ENCODE measurements at regions not wholly inside any gene's neighbourhood (a gene's known extent, or its start where the extent isn't known, plus 50 kb on each side); places are given as distances from the start of the nearest gene placed in this dataset.

GRCh38 chr18:73150199-73150598 lies 282.4 kb upstream of the NETO1 start:
- Histone ChIP-seq H3K9me3 (ENCODE audit: control insufficient read depth, low read length) (no peaks in the 10 kb centered on the region), H3K36me3 (ENCODE audit: control insufficient read depth in 1 of 2, insufficient read depth in 2 of 2, low read length in 1 of 2) (no peaks in the 10 kb centered on the region), H3K4me1 (ENCODE audit: control insufficient read depth in 1 of 2, insufficient read depth in 2 of 2, low read length in 2 of 2) (no peaks in the 10 kb centered on the region), H3K4me3 (ENCODE audit: low read length in 2 of 2) (no peak overlapping the region), H3K27ac (ENCODE audit: low read depth in 1 of 2, low read length in 2 of 2) (no peak overlapping the region), H3K27me3 (ENCODE audit: control insufficient read depth in 1 of 2, insufficient read depth in 2 of 2, low read length in 1 of 2) (no peaks in the 10 kb centered on the region)
- intact Hi-C loops (cut with DNase I) = no loop called here
- DNase-seq (no peak), ATAC-seq (ENCODE audit: low FRiP score) (no peak)

- H3K27me3 ChIP-seq (ENCODE audit: control insufficient read depth in 1 of 2, insufficient read depth in 2 of 2, low read length in 1 of 2) = no peaks in the 10 kb centered on the region
- intact Hi-C loops (cut with DNase I) = no loop called here
- DNase-seq (no peak), ATAC-seq (ENCODE audit: low FRiP score) (no peak)
- H3K9me3 ChIP-seq (ENCODE audit: control insufficient read depth, low read length) = no peaks in the 10 kb centered on the region
- WGBS, 2 donors = 67 to 70% methylated on average over 3 of the region's 3 CpGs
- H3K36me3 ChIP-seq (ENCODE audit: control insufficient read depth in 1 of 2, insufficient read depth in 2 of 2, low read length in 1 of 2) = no peaks in the 10 kb centered on the region
- no peaks in the 10 kb centered on the region for H3K4me1 ChIP-seq (ENCODE audit: control insufficient read depth in 1 of 2, insufficient read depth in 2 of 2, low read length in 2 of 2)
- H3K4me3 ChIP-seq (ENCODE audit: low read length in 2 of 2) = no peak overlapping the region
- no peak overlapping the region for H3K27ac ChIP-seq (ENCODE audit: low read depth in 1 of 2, low read length in 2 of 2)
These were observed 279.8 kb upstream of the NETO1 start for GRCh38 chr18:73147590-73147989.

- WGBS, 2 donors = 88 to 91% methylated on average over 1 of the region's 1 CpG
These were observed 276.2 kb upstream of the NETO1 start for GRCh38 chr18:73144030-73144429.

GRCh38 chr18:73136134-73136533 lies 268.3 kb upstream of the NETO1 start:
- ATAC-seq (ENCODE audit: low FRiP score) (no peak), DNase-seq (no peak)

More at GRCh38 chr18:73144030-73144429, 276.2 kb upstream of the NETO1 start:
- ATAC-seq (ENCODE audit: low FRiP score) = no peak
- Histone ChIP-seq H3K27me3 (ENCODE audit: control insufficient read depth in 1 of 2, insufficient read depth in 2 of 2, low read length in 1 of 2) (no peaks in the 10 kb centered on the region), H3K9me3 (ENCODE audit: control insufficient read depth, low read length) (no peaks in the 10 kb centered on the region), H3K27ac (ENCODE audit: low read depth in 1 of 2, low read length in 2 of 2) (no peak overlapping the region), H3K36me3 (ENCODE audit: control insufficient read depth in 1 of 2, insufficient read depth in 2 of 2, low read length in 1 of 2) (no peaks in the 10 kb centered on the region), H3K4me1 (ENCODE audit: control insufficient read depth in 1 of 2, insufficient read depth in 2 of 2, low read length in 2 of 2) (no peaks in the 10 kb centered on the region), H3K4me3 (ENCODE audit: low read length in 2 of 2) (no peak overlapping the region)
- intact Hi-C loops (cut with DNase I) = no loop called here
- no peak for DNase-seq

GRCh38 chr18:73124175-73124574 lies 256.4 kb upstream of the NETO1 start:
- ATAC-seq (ENCODE audit: low FRiP score) (no peak), DNase-seq (no peak)
- H3K27me3 ChIP-seq (ENCODE audit: control insufficient read depth in 1 of 2, insufficient read depth in 2 of 2, low read length in 1 of 2) = no peaks in the 10 kb centered on the region
- H3K4me3 ChIP-seq (ENCODE audit: low read length in 2 of 2) = no peak overlapping the region
- no peaks in the 10 kb centered on the region for H3K4me1 ChIP-seq (ENCODE audit: control insufficient read depth in 1 of 2, insufficient read depth in 2 of 2, low read length in 2 of 2)
- 65 to 74% methylated on average over 2 of the region's 2 CpGs for WGBS, 2 donors
- H3K9me3 ChIP-seq (ENCODE audit: control insufficient read depth, low read length) = no peaks in the 10 kb centered on the region
- intact Hi-C loops (cut with DNase I) = no loop called here
- H3K36me3 ChIP-seq (ENCODE audit: control insufficient read depth in 1 of 2, insufficient read depth in 2 of 2, low read length in 1 of 2) = no peaks in the 10 kb centered on the region
- no peak overlapping the region for H3K27ac ChIP-seq (ENCODE audit: low read depth in 1 of 2, low read length in 2 of 2)

More at GRCh38 chr18:73136134-73136533, 268.3 kb upstream of the NETO1 start:
- H3K4me1 ChIP-seq (ENCODE audit: control insufficient read depth in 1 of 2, insufficient read depth in 2 of 2, low read length in 2 of 2) = no peaks in the 10 kb centered on the region
- H3K27ac ChIP-seq (ENCODE audit: low read depth in 1 of 2, low read length in 2 of 2) = no peak overlapping the region
- intact Hi-C loops (cut with DNase I) = no loop called here
- no peaks in the 10 kb centered on the region for H3K9me3 ChIP-seq (ENCODE audit: control insufficient read depth, low read length)
- no peak overlapping the region for H3K4me3 ChIP-seq (ENCODE audit: low read length in 2 of 2)
- H3K27me3 ChIP-seq (ENCODE audit: control insufficient read depth in 1 of 2, insufficient read depth in 2 of 2, low read length in 1 of 2) = no peaks in the 10 kb centered on the region
- 54 to 59% methylated on average over 2 of the region's 2 CpGs for WGBS, 2 donors
- H3K36me3 ChIP-seq (ENCODE audit: control insufficient read depth in 1 of 2, insufficient read depth in 2 of 2, low read length in 1 of 2) = no peaks in the 10 kb centered on the region

- WGBS, 2 donors = 85 to 91% methylated on average over 1 of the region's 1 CpG
- intact Hi-C loops (cut with DNase I) = no loop called here
- DNase-seq = no peak
- H3K4me3 ChIP-seq (ENCODE audit: low read length in 2 of 2) = no peak overlapping the region
- no peak overlapping the region for H3K27ac ChIP-seq (ENCODE audit: low read depth in 1 of 2, low read length in 2 of 2)
- H3K36me3 ChIP-seq (ENCODE audit: control insufficient read depth in 1 of 2, insufficient read depth in 2 of 2, low read length in 1 of 2) = no peaks in the 10 kb centered on the region
- no peak for ATAC-seq (ENCODE audit: low FRiP score)
- no peaks in the 10 kb centered on the region for H3K4me1 ChIP-seq (ENCODE audit: control insufficient read depth in 1 of 2, insufficient read depth in 2 of 2, low read length in 2 of 2)
- H3K27me3 ChIP-seq (ENCODE audit: control insufficient read depth in 1 of 2, insufficient read depth in 2 of 2, low read length in 1 of 2) = no peaks in the 10 kb centered on the region
- no peaks in the 10 kb centered on the region for H3K9me3 ChIP-seq (ENCODE audit: control insufficient read depth, low read length)
These were observed 253.4 kb upstream of the NETO1 start for GRCh38 chr18:73121207-73121606.

GRCh38 chr18:73120626-73121025 lies 252.8 kb upstream of the NETO1 start:
- intact Hi-C loops (cut with DNase I) = no loop called here
- Histone ChIP-seq H3K9me3 (ENCODE audit: control insufficient read depth, low read length) (no peaks in the 10 kb centered on the region), H3K36me3 (ENCODE audit: control insufficient read depth in 1 of 2, insufficient read depth in 2 of 2, low read length in 1 of 2) (no peaks in the 10 kb centered on the region), H3K27ac (ENCODE audit: low read depth in 1 of 2, low read length in 2 of 2) (no peak overlapping the region), H3K27me3 (ENCODE audit: control insufficient read depth in 1 of 2, insufficient read depth in 2 of 2, low read length in 1 of 2) (no peaks in the 10 kb centered on the region), H3K4me1 (ENCODE audit: control insufficient read depth in 1 of 2, insufficient read depth in 2 of 2, low read length in 2 of 2) (no peaks in the 10 kb centered on the region), H3K4me3 (ENCODE audit: low read length in 2 of 2) (no peak overlapping the region)
- DNase-seq (no peak), ATAC-seq (ENCODE audit: low FRiP score) (no peak)
- 84 to 86% methylated on average over 8 of the region's 8 CpGs for WGBS, 2 donors

GRCh38 chr18:73119574-73119973 lies 251.8 kb upstream of the NETO1 start:
- intact Hi-C loops (cut with DNase I) = no loop called here
- Histone ChIP-seq H3K27me3 (ENCODE audit: control insufficient read depth in 1 of 2, insufficient read depth in 2 of 2, low read length in 1 of 2) (no peaks in the 10 kb centered on the region), H3K27ac (ENCODE audit: low read depth in 1 of 2, low read length in 2 of 2) (no peak overlapping the region), H3K36me3 (ENCODE audit: control insufficient read depth in 1 of 2, insufficient read depth in 2 of 2, low read length in 1 of 2) (no peaks in the 10 kb centered on the region), H3K4me3 (ENCODE audit: low read length in 2 of 2) (no peak overlapping the region), H3K4me1 (ENCODE audit: control insufficient read depth in 1 of 2, insufficient read depth in 2 of 2, low read length in 2 of 2) (no peaks in the 10 kb centered on the region), H3K9me3 (ENCODE audit: control insufficient read depth, low read length) (no peaks in the 10 kb centered on the region)
- ATAC-seq (ENCODE audit: low FRiP score) (no peak), DNase-seq (no peak)
- 38 to 39% methylated on average over 2 of the region's 2 CpGs for WGBS, 2 donors

GRCh38 chr18:73118121-73118816 lies 250.5 kb upstream of the NETO1 start:
- Histone ChIP-seq H3K4me3 (ENCODE audit: low read length in 2 of 2) (no peak overlapping the region), H3K27me3 (ENCODE audit: control insufficient read depth in 1 of 2, insufficient read depth in 2 of 2, low read length in 1 of 2) (no peaks in the 10 kb centered on the region), H3K36me3 (ENCODE audit: control insufficient read depth in 1 of 2, insufficient read depth in 2 of 2, low read length in 1 of 2) (no peaks in the 10 kb centered on the region), H3K4me1 (ENCODE audit: control insufficient read depth in 1 of 2, insufficient read depth in 2 of 2, low read length in 2 of 2) (no peaks in the 10 kb centered on the region), H3K9me3 (ENCODE audit: control insufficient read depth, low read length) (no peaks in the 10 kb centered on the region), H3K27ac (ENCODE audit: low read depth in 1 of 2, low read length in 2 of 2) (no peak overlapping the region)
- DNase-seq (no peak), ATAC-seq (ENCODE audit: low FRiP score) (no peak)
- intact Hi-C loops (cut with DNase I) = no loop called here
- 68 to 72% methylated on average over 3 of the region's 3 CpGs for WGBS, 2 donors

All from aorta (tissue), 5 donors.